Ishikawa (cell line): ENCODE measurements at regions not wholly inside any gene's neighbourhood (a gene's known extent, or its start where the extent isn't known, plus 50 kb on each side); places are given as distances from the start of the nearest gene placed in this dataset.

Experiments
- CEBPB ChIP-seq: IDR thresholded peaks from 2 replicates; pipeline ENCODE4 v1.6.1; 2012
- CREB1 ChIP-seq: IDR thresholded peaks from 2 replicates; pipeline ENCODE4 v1.6.1; 2012; ENCODE audit warnings: low read depth
- EGR1 ChIP-seq: IDR thresholded peaks from 2 replicates; pipeline ENCODE4 v1.6.1; 2012
- EP300 ChIP-seq: IDR thresholded peaks from 2 replicates; pipeline ENCODE4 v1.6.1; 2012; ENCODE audit warnings: borderline replicate concordance
- FOXM1 ChIP-seq: IDR thresholded peaks from 2 replicates; pipeline ENCODE4 v1.6.1; 2012; ENCODE audit warnings: low read depth, borderline replicate concordance
- MAX ChIP-seq: IDR thresholded peaks from 2 replicates; pipeline ENCODE4 v1.6.1; 2012
- NFIC ChIP-seq: IDR thresholded peaks from 2 replicates; pipeline ENCODE4 v1.6.1; 2012
- RAD21 ChIP-seq: IDR thresholded peaks from 2 replicates; pipeline ENCODE4 v1.6.1; 2012; ENCODE audit warnings: low read depth
- REST ChIP-seq: IDR thresholded peaks from 2 replicates; pipeline ENCODE4 v1.6.1; 2012; ENCODE audit warnings: low read depth, mild to moderate bottlenecking
- TAF1 ChIP-seq: IDR thresholded peaks from 2 replicates; pipeline ENCODE4 v1.6.1; 2012; ENCODE audit warnings: low read depth, mild to moderate bottlenecking
- TCF12 ChIP-seq: IDR thresholded peaks from 2 replicates; pipeline ENCODE4 v1.6.1; 2012; ENCODE audit warnings: low read depth
- TEAD4 ChIP-seq: IDR thresholded peaks from 2 replicates; pipeline ENCODE4 v1.6.1; 2012
- USF1 ChIP-seq: IDR thresholded peaks from 2 replicates; pipeline ENCODE4 v1.6.1; 2012
- YY1 ChIP-seq: IDR thresholded peaks from 2 replicates; pipeline ENCODE4 v1.6.1; 2012; ENCODE audit warnings: low read depth
- ZBTB7A ChIP-seq: IDR thresholded peaks from 2 replicates; pipeline ENCODE4 v1.6.1; 2012; ENCODE audit warnings: low read depth

GRCh38 chr12:76701690-76702089, 62.2 kb upstream of the ZDHHC17 start:
- no peak for TF ChIP-seq YY1
- TF ChIP-seq FOXM1: no peak
- TF ChIP-seq USF1: no peak
- no peak for TF ChIP-seq EGR1
- TF ChIP-seq TAF1: no peak
- no peak for TF ChIP-seq CREB1
- no peak for TF ChIP-seq REST
- no peak for TF ChIP-seq TCF12
- TF ChIP-seq EP300: no peak
- TF ChIP-seq MAX: no peak

- TF ChIP-seq TCF12: no peak
- TF ChIP-seq EGR1: no peak
- TF ChIP-seq RAD21: no peak
- TF ChIP-seq NFIC: no peak
- TF ChIP-seq TEAD4: no peak
- TF ChIP-seq EP300: no peak
- TF ChIP-seq YY1: no peak
- TF ChIP-seq REST: no peak
- TF ChIP-seq FOXM1: no peak
- no peak for TF ChIP-seq USF1
- no peak for TF ChIP-seq CEBPB
- no peak for TF ChIP-seq TAF1
- no peak for TF ChIP-seq MAX
- TF ChIP-seq ZBTB7A: no peak
Observed at GRCh38 chr12:76702946-76703345, 61.0 kb upstream of the ZDHHC17 start.

- TF ChIP-seq ZBTB7A: no peak
- TF ChIP-seq CREB1: no peak
- TF ChIP-seq RAD21: no peak
- no peak for TF ChIP-seq TEAD4
- TF ChIP-seq NFIC: no peak
- no peak for TF ChIP-seq TCF12
- no peak for TF ChIP-seq YY1
- TF ChIP-seq MAX: no peak
- TF ChIP-seq FOXM1: no peak
- TF ChIP-seq TAF1: no peak
- no peak for TF ChIP-seq CEBPB
Observed at GRCh38 chr12:76704693-76705092, 59.2 kb upstream of the ZDHHC17 start.

- no peak for TF ChIP-seq CREB1
- no peak for TF ChIP-seq REST
- no peak for TF ChIP-seq USF1
- TF ChIP-seq EP300: no peak
- TF ChIP-seq MAX: no peak
- no peak for TF ChIP-seq TCF12
- no peak for TF ChIP-seq YY1
- TF ChIP-seq TAF1: no peak
- TF ChIP-seq TEAD4: no peak
- no peak for TF ChIP-seq FOXM1
- TF ChIP-seq EGR1: no peak
- TF ChIP-seq RAD21: no peak
- no peak for TF ChIP-seq NFIC
- TF ChIP-seq CEBPB: no peak
- TF ChIP-seq ZBTB7A: no peak
Observed at GRCh38 chr12:76706101-76706500, 57.8 kb upstream of the ZDHHC17 start.
